GM12891 (cell line): ENCODE measurements at regions not wholly inside any gene's neighbourhood (a gene's known extent, or its start where the extent isn't known, plus 50 kb on each side); places are given as distances from the start of the nearest gene placed in this dataset.

Experiments used
- POLR2AphosphoS5 ChIP-seq: IDR thresholded peaks from 2 replicates; pipeline ENCODE4 v1.6.1; 2011; ENCODE audit warnings: low read depth, low read length, control low read depth
- SPI1 ChIP-seq: IDR thresholded peaks from 2 replicates; pipeline ENCODE4 v1.6.1; 2011; ENCODE audit warnings: low read depth, low read length, control low read depth

- no peak for TF ChIP-seq POLR2AphosphoS5
- TF ChIP-seq SPI1 = no peak
These were observed 632.3 kb downstream of the PDHA2 start for GRCh38 chr4:96471956-96472867.
